ENCODE measurements at regions not wholly inside any gene's neighbourhood (a gene's known extent, or its start where the extent isn't known, plus 50 kb on each side); places are given as distances from the start of the nearest gene placed in this dataset.

DNA sequence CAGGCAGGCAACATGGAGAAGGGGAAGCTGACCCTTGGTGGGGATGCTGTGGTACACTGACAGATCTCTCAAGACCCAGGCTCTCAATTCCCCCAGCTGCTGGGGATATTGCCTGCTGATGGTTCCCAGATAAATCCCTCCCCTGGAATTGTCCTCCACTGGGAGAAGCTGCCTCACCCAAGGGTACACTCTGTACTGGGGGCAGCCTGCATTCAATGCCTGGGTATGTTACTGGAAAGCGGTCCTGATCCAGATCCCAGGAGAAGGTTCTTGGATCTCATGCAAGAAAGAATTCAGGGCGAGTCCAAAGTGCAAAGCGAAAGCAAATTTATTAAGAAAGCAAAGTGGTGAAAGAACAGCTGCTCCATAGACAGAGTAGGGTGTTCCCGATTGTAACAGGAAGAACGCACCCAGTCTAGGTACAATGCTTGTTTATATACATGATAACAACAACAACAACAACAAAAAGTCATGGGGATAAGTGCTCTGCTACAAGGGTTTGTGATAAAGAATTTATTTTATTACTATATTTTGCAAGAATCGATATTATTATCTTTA is 591.5 kb upstream of the ADAMTS9 start:
- TF ChIP-seq, protein P1, sequence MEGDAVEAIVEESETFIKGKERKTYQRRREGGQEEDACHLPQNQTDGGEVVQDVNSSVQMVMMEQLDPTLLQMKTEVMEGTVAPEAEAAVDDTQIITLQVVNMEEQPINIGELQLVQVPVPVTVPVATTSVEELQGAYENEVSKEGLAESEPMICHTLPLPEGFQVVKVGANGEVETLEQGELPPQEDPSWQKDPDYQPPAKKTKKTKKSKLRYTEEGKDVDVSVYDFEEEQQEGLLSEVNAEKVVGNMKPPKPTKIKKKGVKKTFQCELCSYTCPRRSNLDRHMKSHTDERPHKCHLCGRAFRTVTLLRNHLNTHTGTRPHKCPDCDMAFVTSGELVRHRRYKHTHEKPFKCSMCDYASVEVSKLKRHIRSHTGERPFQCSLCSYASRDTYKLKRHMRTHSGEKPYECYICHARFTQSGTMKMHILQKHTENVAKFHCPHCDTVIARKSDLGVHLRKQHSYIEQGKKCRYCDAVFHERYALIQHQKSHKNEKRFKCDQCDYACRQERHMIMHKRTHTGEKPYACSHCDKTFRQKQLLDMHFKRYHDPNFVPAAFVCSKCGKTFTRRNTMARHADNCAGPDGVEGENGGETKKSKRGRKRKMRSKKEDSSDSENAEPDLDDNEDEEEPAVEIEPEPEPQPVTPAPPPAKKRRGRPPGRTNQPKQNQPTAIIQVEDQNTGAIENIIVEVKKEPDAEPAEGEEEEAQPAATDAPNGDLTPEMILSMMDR (IDR thresholded peaks at IDR 0.05; ENCODE audit: control extremely low read depth, extremely low read depth, low read depth, missing control alignments): no peak
- POLR2A ChIA-PET: no interaction called here
- CTCF ChIA-PET: interaction anchor here (0.9 to 1.1 kb wide), 2 partner anchors 9 to 10 kb away, joined by 3 read pairs; no protein-coding TSS in a partner anchor

DNA sequence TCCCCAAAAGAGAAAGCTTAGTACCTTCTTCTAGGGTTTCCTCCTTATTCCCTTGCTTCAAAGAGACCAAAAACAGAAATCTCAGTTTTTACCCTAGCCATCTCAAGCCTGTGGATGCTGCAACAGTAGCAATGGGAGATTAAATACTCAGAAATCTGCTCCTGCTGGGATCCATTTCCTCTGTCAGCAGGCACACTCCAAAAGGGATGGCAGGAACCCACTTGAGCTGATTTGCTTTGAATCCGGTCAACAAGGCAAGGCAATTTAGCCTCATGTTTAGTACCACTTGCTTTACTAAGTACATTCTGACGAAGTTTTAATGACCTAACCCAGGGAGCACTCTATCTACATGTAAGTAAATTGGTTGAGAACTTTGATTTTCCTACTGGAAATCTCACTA is 590.0 kb upstream of the ADAMTS9 start:
- ChIA-PET CTCF (interaction anchor here (1.1 to 1.4 kb wide), 3 partner anchors 8 to 14 kb away, joined by 3 read pairs; no protein-coding TSS in a partner anchor), POLR2A (no interaction called here)
- TF ChIP-seq, protein P1 (IDR thresholded peaks at IDR 0.05; ENCODE audit: control extremely low read depth, extremely low read depth, low read depth, missing control alignments): no peak
- no peak for DNase-seq (ENCODE audit: extremely low spot score)

More for the DNA sequence above, 591.5 kb upstream of the ADAMTS9 start:
- DNase-seq (ENCODE audit: extremely low spot score): no peak

DNA sequence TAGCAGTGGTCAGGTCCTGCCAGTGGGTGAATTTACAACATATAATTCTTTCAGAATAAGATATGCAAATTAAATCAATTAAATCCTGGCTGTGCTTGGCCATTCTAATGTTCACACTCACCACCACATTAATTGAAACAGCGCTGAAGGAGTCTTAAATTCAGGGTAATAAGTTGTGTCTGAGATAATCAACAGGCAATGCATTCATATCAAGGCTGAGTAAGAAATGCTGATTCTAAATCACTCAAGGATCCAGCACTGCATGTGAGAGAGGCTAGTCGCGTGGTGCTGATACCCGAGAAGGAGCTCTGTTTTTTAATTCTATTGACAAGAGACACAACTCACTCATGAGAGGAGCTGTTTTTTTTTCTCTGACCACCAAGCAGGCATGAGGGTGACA is 588.8 kb upstream of the ADAMTS9 start:
- TF ChIP-seq, protein P1 (IDR thresholded peaks at IDR 0.05; ENCODE audit: control extremely low read depth, extremely low read depth, low read depth, missing control alignments): no peak
- CTCF ChIA-PET: interaction anchor here (1.2 kb wide), 1 partner anchor 10 kb away, joined by 3 read pairs; no protein-coding TSS in a partner anchor
- POLR2A ChIA-PET: no interaction called here
- DNase-seq (ENCODE audit: extremely low spot score): no peak

DNA sequence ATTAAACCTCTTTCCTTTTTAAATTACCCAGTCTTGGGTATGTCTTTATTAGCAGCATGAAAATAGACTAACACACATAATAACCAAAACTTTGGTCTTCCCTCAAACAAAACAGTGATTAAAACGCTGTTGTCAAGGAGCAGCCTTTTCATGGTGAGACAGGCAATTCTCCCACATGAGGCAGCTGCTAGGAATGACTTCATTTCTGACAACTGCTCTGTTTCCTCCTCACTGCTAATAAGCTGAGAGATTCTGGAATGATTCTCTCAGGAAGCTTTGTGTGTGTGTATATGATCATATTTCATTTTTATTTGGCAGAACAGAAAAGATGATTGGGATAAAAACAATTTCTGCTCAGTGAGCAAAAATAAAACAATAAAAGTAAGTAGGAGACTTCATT is 580.6 kb upstream of the ADAMTS9 start:
- POLR2A ChIA-PET: no interaction called here

DNA sequence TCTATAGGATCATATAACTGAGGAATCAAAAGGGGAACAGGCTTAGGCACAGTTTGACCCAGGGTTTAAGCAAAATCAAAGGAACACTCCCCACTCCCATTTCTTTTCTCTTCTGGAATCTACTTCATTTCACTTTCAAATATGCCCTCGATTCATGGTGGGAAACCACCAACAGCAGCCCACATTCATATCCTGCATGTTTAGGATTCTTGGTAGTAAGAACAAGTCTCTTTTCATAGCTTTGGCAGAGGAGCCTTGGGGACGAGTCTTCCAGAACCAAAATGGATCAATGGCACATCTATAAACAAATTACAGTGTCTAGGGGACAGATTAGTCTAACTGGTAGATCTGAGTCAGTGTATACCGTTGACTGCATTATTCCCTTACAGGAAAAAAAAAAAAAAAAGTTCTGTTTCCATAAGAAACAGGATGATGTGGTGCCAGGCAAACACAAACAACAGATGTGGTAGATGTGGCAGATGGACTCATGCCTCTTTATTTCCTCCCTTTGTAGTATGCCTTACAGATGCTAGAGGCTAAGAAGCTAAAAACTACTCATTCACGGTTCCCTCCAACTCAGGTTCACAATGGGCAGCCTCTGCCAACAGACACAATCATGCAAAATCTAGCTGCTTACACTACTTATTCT is 578.3 kb upstream of the ADAMTS9 start:
- ChIA-PET CTCF (interaction anchor here (0.9 kb wide), 1 partner anchor 12 kb away, joined by 3 read pairs; no protein-coding TSS in a partner anchor), POLR2A (no interaction called here)
- TF ChIP-seq, protein P1 (IDR thresholded peaks at IDR 0.05; ENCODE audit: control extremely low read depth, extremely low read depth, low read depth, missing control alignments): no peak
- DNase-seq (ENCODE audit: extremely low spot score): no peak

More for the DNA sequence above, 580.6 kb upstream of the ADAMTS9 start:
- no peak for DNase-seq (ENCODE audit: extremely low spot score)
- TF ChIP-seq, protein P1 (IDR thresholded peaks at IDR 0.05; ENCODE audit: control extremely low read depth, extremely low read depth, low read depth, missing control alignments): no peak
- CTCF ChIA-PET: no interaction called here

DNA sequence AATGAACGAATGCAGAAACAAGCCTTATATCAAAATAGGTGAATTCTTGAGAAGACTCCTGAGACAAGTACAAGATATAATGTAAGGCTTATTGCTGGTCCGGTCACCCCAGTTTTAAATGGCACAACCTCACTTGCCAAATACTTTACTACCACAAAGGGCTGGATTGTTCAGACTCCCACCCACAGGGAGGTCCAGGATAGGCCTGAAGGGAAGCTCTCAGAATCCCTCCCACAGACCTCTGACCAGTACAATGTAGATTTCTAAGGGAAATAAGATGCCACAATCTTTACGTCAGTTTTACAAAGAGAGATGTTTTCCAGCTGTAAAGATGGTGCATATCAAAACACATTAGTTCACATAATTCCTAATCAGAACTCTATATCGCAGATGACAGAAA is 577.7 kb upstream of the ADAMTS9 start:
- TF ChIP-seq, protein P1 (IDR thresholded peaks at IDR 0.05; ENCODE audit: control extremely low read depth, extremely low read depth, low read depth, missing control alignments): no peak
- POLR2A ChIA-PET: no interaction called here
- CTCF ChIA-PET: no interaction called here
- DNase-seq (ENCODE audit: extremely low spot score): no peak

Data from GM10248 (cell line).